Medulla oblongata (tissue), 1 donor: ENCODE measurements at regions not wholly inside any gene's neighbourhood (a gene's known extent, or its start where the extent isn't known, plus 50 kb on each side); places are given as distances from the start of the nearest gene placed in this dataset.
"Not testable (repeated sequence)": the region's sequence is repeated elsewhere in the genome, so short reads cannot be mapped to it uniquely, and the experiment has no call there.

Source experiments
- DNase-seq: peaks from one replicate; pipeline ENCODE4 v3.0.0-alpha.2; 2015; ENCODE audit errors: extremely low spot score

GRCh38 chr7:115276791-115277190 is 354.9 kb downstream of the MDFIC start:
- no peak for DNase-seq

- DNase-seq, result not testable (repeated sequence)
Observed at GRCh38 chr7:115273855-115274254, 352.0 kb downstream of the MDFIC start.

GRCh38 chr7:115273139-115273772 is 351.4 kb downstream of the MDFIC start:
- DNase-seq, result no peak

GRCh38 chr7:115271332-115272235 is 349.7 kb downstream of the MDFIC start:
- DNase-seq, result no peak

GRCh38 chr7:115269486-115269885 is 347.6 kb downstream of the MDFIC start:
- no peak for DNase-seq

GRCh38 chr7:115267503-115267902 is 345.6 kb downstream of the MDFIC start:
- no peak for DNase-seq

- no peak for DNase-seq
Observed at GRCh38 chr7:115260381-115260780, 338.5 kb downstream of the MDFIC start.

- no peak for DNase-seq
Observed at GRCh38 chr7:115252461-115252860, 330.6 kb downstream of the MDFIC start.

GRCh38 chr7:115249080-115249479 is 327.2 kb downstream of the MDFIC start:
- DNase-seq, result no peak

GRCh38 chr7:115241151-115241550 is 319.3 kb downstream of the MDFIC start:
- no peak for DNase-seq

GRCh38 chr7:115240242-115240641 is 318.3 kb downstream of the MDFIC start:
- no peak for DNase-seq

- no peak for DNase-seq
Observed at GRCh38 chr7:115235075-115235474, 313.2 kb downstream of the MDFIC start.

- no peak for DNase-seq
Observed at GRCh38 chr7:115233809-115234208, 311.9 kb downstream of the MDFIC start.

- no peak for DNase-seq
Observed at GRCh38 chr7:115232041-115232440, 310.1 kb downstream of the MDFIC start.

GRCh38 chr7:115230882-115231571 is 309.1 kb downstream of the MDFIC start:
- DNase-seq, result no peak

- DNase-seq, result no peak
Observed at GRCh38 chr7:115229401-115230105, 307.7 kb downstream of the MDFIC start.

- DNase-seq, result no peak
Observed at GRCh38 chr7:115227473-115228235, 305.8 kb downstream of the MDFIC start.

GRCh38 chr7:115226410-115226809 is 304.5 kb downstream of the MDFIC start:
- no peak for DNase-seq

GRCh38 chr7:115224922-115225321 is 303.0 kb downstream of the MDFIC start:
- DNase-seq, result no peak

GRCh38 chr7:115223959-115224358 is 302.1 kb downstream of the MDFIC start:
- no peak for DNase-seq

- no peak for DNase-seq
Observed at GRCh38 chr7:115221456-115221855, 299.6 kb downstream of the MDFIC start.
